ENCODE measurements at regions not wholly inside any gene's neighbourhood (a gene's known extent, or its start where the extent isn't known, plus 50 kb on each side); places are given as distances from the start of the nearest gene placed in this dataset.

- TF ChIP-seq CTCF (IDR thresholded peaks at IDR 0.05): no peak
- Histone ChIP-seq H3K27ac (no peak overlapping the region), H3K36me3 (no peaks in the 10 kb centered on the region), H3K9me3 (no peaks in the 10 kb centered on the region), H3K4me3 (no peak overlapping the region), H3K9ac (ENCODE audit: low read depth in 2 of 2, low read length in 2 of 2) (no peak overlapping the region), H3K27me3 (no peaks in the 10 kb centered on the region), H3K4me1 (no peaks in the 10 kb centered on the region)
- DNase-seq: no peak
- intact Hi-C loops (cut with DNase I): no loop called here
These were observed 391.0 kb downstream of the RAB28 start for GRCh38 chr4:13093170-13093569.

GRCh38 chr4:13092702-13093101, 391.4 kb downstream of the RAB28 start:
- no peaks in the 10 kb centered on the region for H3K36me3 ChIP-seq
- TF ChIP-seq CTCF (IDR thresholded peaks at IDR 0.05): no peak
- no peak for DNase-seq

GRCh38 chr4:13089659-13089998, 394.5 kb downstream of the RAB28 start:
- no peak for TF ChIP-seq CTCF (IDR thresholded peaks at IDR 0.05)
- Histone ChIP-seq H3K9ac (ENCODE audit: low read depth in 2 of 2, low read length in 2 of 2) (no peak overlapping the region), H3K4me3 (no peak overlapping the region), H3K9me3 (no peaks in the 10 kb centered on the region), H3K36me3 (no peaks in the 10 kb centered on the region), H3K27me3 (no peaks in the 10 kb centered on the region), H3K27ac (no peak overlapping the region), H3K4me1 (no peaks in the 10 kb centered on the region)
- no peak for DNase-seq
- intact Hi-C loops (cut with DNase I): no loop called here

More at GRCh38 chr4:13092702-13093101, 391.4 kb downstream of the RAB28 start:
- intact Hi-C loops (cut with DNase I): no loop called here
- Histone ChIP-seq H3K4me1 (no peaks in the 10 kb centered on the region), H3K9ac (ENCODE audit: low read depth in 2 of 2, low read length in 2 of 2) (no peak overlapping the region), H3K4me3 (no peak overlapping the region), H3K9me3 (no peaks in the 10 kb centered on the region), H3K27ac (no peak overlapping the region), H3K27me3 (no peaks in the 10 kb centered on the region)

- Histone ChIP-seq H3K9me3 (no peaks in the 10 kb centered on the region), H3K4me3 (no peak overlapping the region), H3K9ac (ENCODE audit: low read depth in 2 of 2, low read length in 2 of 2) (no peak overlapping the region), H3K36me3 (no peaks in the 10 kb centered on the region), H3K27me3 (no peaks in the 10 kb centered on the region), H3K27ac (no peak overlapping the region), H3K4me1 (no peaks in the 10 kb centered on the region)
- DNase-seq: no peak
- intact Hi-C loops (cut with DNase I): no loop called here
- TF ChIP-seq CTCF (IDR thresholded peaks at IDR 0.05): no peak
These were observed 395.1 kb downstream of the RAB28 start for GRCh38 chr4:13088726-13089658.

GRCh38 chr4:13087041-13087440, 397.1 kb downstream of the RAB28 start:
- no peak for TF ChIP-seq CTCF (IDR thresholded peaks at IDR 0.05)
- Histone ChIP-seq H3K9ac (ENCODE audit: low read depth in 2 of 2, low read length in 2 of 2) (no peak overlapping the region), H3K27ac (no peak overlapping the region), H3K9me3 (no peaks in the 10 kb centered on the region), H3K4me1 (no peaks in the 10 kb centered on the region), H3K36me3 (no peaks in the 10 kb centered on the region), H3K4me3 (no peak overlapping the region), H3K27me3 (no peaks in the 10 kb centered on the region)
- no peak for DNase-seq
- intact Hi-C loops (cut with DNase I): no loop called here

All from colonic mucosa (tissue), 4 donors.